GM21390 (cell line): ENCODE measurements at regions not wholly inside any gene's neighbourhood (a gene's known extent, or its start where the extent isn't known, plus 50 kb on each side); places are given as distances from the start of the nearest gene placed in this dataset.

ENCODE experiments used
- ATAC-seq: cut with Tn5 transposase; IDR thresholded peaks from one replicate; pipeline ENCODE4 v1.9.1; 2021; ENCODE audit not compliant: unreplicated experiment

DNA sequence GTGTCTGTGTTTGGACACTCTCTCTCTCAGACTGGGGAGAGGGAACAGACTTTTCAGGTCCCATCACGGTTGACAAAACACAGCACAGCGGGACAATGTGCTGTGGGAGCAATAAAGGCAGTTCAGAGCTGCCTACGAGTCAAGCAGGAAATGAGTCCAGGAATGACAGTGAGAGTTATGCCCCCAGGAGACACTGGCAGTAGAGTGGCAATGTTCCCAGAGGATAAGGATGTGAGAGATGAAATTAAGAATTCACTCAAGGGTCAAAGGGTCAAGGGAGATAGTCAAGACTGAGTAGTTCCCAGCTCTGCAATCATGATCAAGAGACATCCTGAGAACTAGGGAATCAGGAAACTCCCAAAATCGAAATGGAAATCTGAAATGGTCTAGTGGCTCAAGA lies 156.1 kb downstream of the LURAP1L start:
- ATAC-seq, result no peak

DNA sequence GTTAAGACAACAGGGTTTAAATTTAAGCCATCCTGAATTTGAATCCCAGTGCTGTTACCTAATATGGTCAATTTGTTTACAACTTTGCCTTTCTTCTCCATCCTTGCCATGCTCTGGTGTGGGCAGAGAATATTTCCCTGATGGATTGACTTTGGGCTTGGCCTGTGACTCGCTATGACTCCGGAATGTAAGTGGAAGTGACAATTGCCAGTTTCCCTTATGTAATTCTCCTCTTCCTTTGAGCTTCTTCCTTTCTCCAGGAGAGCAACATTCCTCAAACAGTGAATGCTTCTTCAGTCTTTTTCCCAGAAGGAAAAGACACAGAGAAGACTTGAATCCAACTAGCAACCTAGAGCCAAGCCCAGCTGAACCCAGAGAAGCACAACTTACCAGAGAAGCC lies 159.1 kb downstream of the LURAP1L start:
- ATAC-seq, result no peak

DNA sequence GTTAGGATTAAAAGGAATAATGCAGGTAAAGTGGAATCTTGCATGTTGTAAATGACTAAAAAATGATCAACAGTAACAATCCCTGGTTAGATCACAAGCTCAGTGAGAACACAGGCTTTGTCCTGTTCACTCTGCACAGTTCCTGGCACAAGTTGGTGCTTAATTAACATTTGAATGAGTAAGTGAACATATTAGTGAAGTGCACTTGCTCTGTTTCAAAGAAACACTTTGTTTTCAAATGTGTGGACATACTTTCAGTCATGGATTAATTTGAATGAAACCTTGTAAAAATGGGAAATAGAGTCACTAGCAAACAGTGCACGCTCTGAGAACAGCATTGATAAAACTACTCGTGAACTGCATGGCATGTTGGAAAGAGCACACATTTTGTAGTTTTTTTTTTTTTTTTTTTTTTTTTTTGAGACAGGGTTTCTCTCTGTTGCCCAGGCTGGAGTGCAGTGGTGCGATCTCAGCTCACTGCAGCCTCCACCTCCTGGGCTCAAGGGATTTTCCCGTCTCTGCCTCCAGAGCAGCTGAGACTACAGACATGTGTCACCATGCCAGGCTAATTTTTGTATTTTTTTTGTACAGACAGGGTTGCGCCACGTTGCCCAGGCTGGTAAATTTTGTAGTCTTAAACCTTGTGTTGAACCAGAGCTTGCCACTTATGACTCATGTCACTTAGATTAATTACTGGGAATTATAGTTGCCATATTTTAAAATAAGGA lies 159.9 kb downstream of the LURAP1L start:
- ATAC-seq, result no peak

DNA sequence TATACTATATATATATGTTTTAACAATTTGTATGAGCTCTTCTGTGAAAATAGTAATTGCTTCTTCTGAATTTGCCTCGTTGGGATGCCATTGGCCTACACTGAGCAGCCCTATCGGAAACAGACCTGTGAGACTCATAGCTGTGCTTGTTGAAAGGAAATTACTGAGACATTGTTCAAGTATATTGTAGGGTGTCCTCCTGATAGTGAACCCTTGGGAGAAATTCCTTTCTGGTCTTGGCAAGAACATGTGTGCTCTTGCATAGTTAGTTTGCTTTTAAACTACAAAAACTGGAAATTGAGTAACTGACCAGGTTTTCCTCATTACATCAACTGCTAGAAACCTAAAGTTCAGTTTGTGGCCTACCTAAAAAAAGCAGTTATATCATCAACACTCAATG lies 160.9 kb downstream of the LURAP1L start:
- ATAC-seq, result no peak

DNA sequence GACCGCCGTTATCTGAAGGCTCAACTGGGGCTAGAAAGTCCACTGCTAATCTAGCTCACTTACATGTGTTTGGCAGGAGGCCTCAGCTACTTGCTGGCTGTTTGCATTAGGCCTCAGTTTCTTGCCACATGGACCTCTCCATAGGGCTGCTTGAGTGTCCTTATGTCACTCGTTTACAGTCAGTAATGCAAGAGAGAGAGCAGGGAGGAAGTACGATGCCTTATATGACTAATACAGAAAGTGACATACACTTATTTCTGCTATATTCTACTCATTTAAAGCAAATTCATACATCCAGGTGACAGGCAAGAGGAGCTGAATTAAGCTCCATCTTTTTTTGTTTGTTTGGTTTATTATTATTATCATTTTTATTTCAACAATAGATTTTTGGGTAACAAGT lies 179.6 kb downstream of the LURAP1L start:
- ATAC-seq, result no peak

DNA sequence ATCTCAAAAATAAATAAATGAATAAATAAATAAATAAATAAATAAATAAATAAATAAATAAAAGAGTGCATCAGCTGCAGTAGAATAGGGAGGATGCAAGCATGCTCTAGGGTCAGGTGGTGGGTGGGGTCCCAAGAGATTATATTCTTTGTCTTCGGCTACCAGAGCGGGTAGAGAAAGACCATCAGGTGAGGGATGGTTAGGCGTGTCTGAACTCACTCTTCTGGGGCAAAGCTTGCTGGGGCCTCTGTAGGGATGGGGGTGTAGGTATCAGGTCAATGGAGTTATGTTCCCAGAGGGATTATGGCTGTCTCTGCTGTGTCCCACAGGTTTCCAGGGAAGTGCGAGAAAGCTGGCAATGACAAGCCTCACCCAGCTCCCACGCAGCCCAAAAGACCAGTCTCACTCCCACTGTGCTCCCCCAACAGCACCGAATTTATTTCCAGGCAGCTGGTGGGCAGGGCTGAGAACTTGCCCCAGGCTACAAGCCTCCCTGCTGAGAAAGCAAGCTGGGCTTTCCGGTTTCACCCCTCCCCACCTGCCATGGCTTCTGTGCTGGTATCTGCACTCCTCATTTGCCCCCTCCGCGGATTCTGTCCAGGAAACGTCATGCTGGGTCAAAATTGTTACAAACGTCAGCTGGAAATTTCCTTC lies 180.8 kb downstream of the LURAP1L start:
- ATAC-seq, result no peak

DNA sequence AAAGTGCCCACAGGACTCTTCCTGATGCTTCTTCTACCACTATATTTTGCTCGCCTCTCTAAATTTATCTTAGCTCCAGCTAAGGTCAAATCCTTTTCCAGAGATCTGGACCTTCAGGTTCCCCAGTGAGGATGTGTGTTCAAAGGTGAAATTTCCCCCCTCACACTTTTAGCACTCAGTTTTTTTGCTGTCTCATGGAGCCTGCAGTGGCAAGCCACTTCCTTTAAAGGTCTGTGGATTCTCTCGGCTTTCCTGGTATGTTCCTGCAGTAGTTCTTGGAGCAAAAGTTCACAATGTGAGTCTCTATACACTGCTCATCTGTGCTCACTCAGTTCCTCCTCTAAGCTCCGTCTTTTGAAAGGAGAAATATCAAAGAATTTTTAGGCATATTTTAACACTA lies 181.4 kb downstream of the LURAP1L start:
- no peak for ATAC-seq

DNA sequence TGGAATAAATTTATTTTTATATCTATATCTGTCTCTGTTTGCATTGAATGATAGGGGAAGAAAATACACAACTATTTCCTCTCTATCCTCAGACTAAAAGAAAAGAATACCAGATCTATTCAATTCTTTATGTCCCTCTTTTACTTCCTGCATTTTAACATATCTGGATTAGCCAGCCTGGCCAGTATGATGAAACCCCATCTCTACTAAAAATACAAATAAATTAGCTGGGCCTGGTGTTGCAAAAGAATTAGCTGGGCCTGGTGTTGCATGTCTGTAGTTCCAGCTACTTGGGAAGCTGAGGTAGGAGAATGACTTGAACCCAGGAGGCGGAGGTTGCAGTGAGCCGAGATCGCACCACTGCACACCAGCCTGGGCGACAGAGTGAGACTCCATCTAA lies 182.0 kb downstream of the LURAP1L start:
- no peak for ATAC-seq

DNA sequence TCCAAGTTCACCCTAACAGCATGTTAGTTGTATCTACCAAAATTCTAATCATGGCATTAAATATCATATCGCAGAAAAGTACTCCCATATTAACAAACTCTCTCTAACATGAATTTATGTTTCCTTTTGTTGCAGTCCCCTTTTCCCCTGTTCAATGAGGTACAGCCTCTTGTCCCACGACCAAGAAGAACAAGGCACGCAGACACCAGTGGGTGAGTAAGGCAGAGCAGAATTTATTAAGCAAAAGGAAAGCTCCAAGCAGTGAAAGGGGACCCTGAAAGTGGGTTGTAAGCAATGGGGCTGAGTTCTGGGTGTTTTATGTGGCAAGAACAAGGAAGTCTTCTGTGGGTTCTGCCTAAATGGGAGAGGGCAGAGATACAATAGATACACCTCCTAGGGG lies 183.5 kb downstream of the LURAP1L start:
- ATAC-seq, result no peak

DNA sequence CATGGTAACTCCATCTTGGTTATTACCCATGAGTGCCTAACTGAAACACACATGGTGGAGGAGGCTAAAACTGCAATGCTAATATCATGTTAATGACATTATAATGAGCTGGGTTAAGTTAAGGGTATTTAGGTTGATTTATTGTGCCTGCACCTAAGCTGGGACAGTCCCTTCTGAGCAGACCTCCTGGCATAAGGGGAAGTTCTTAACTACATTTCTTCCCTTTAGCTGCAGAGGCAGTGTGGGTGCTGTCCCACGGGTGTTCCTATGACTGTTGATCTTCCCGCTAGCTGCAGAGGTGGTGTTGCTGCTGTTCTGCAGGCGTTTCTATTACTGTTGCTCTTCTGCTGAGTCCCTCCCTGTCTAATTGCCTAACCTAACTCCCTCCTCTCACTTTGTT lies 183.9 kb downstream of the LURAP1L start:
- no peak for ATAC-seq

DNA sequence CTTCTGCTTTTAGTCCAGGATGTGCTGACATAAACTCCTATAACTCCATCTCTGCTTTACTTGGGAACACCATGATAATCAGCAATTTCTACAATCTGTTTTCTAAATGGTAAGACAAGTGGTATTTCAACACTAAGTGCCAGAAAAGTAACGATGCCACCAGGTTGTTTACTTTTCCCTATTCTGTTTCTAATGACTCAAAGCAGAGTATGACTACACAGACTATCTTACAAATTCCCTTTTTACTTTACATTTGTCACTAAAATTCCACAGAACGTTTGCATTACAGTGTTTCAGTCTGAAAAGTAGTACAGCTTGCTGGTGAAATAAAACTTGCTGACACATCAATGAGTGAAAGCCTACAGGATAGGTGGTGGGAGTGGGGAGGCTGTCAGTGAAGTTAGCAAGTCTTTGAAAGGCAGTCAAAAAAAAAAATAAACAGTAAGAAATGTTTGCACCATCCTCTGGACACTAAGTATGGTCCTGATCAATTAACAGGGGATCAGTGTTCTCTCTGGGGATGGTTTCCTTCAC lies 186.5 kb downstream of the LURAP1L start:
- ATAC-seq, result no peak

DNA sequence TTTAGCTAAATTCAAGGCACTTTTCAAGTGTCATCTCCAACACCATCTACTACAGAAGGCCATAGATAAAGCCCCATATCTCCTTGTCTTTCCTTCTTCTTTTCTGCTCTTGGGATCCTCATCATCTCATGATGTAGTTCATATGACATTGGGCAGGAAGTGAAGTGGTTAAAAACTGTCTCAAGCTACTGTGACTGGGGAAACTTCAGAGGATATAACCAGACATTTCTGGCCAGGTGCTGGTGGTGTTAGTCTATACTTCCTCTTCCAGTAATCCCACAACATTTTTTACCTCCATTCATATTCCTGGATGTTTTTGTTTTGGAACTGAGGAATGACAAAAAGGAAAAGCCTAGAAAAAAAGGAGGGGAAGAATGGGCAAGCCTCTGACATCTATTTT lies 188.7 kb downstream of the LURAP1L start:
- no peak for ATAC-seq

DNA sequence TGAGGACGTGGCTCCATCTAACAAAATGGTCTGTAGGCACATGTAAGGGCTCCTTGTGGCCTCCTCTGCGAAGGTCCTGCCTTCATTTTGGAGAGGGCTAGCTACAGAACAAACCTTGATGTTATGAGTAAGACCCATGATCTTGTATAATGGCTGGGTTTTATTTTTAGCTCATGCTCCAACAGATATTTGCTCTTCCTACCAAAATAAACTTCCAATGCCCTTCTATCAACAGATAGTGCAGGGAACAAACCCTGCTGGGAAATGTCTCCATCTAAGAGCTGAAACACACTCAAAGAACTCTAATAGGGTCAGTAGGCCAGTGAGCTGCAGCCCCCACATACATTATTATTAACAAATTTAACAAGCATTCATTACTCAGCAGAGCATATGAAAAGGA lies 189.5 kb downstream of the LURAP1L start:
- no peak for ATAC-seq

DNA sequence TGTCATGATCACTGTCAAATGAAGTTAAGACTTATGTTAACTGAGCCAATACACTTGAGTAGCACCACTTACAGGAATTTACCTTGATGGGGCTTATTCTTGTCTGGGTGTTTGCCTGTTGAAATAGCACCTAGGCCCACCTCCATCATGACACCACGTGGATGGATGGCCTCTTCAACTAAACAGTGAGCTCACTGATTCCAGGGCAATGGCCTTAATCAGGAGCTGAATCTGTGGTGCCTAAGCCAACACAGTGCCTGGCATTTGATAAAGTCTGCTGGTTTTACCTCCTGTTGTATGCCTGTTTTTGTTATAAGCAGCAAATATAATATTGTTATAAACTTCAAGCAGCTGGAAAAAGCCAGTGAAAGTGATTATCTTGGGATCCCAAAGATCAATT lies 190.5 kb downstream of the LURAP1L start:
- no peak for ATAC-seq

DNA sequence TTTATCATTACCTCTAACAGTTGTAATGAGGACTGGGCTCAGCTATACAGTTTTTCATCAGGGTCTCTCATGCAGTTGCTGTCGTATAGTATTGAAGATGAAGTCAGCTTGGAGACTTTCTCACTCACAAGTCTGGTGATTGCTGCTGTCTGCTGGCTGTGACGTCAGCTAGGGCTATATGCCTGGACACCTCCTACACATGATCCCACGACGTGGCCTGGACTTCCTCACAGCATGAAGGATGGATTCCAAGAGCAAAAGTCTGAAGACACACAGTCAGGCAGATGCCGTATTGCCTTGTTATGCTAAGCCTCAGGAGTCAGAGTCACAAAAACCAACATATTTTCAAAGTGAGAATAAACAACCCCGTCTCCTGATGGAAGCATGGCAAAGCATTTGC lies 193.3 kb downstream of the LURAP1L start:
- ATAC-seq, result no peak

DNA sequence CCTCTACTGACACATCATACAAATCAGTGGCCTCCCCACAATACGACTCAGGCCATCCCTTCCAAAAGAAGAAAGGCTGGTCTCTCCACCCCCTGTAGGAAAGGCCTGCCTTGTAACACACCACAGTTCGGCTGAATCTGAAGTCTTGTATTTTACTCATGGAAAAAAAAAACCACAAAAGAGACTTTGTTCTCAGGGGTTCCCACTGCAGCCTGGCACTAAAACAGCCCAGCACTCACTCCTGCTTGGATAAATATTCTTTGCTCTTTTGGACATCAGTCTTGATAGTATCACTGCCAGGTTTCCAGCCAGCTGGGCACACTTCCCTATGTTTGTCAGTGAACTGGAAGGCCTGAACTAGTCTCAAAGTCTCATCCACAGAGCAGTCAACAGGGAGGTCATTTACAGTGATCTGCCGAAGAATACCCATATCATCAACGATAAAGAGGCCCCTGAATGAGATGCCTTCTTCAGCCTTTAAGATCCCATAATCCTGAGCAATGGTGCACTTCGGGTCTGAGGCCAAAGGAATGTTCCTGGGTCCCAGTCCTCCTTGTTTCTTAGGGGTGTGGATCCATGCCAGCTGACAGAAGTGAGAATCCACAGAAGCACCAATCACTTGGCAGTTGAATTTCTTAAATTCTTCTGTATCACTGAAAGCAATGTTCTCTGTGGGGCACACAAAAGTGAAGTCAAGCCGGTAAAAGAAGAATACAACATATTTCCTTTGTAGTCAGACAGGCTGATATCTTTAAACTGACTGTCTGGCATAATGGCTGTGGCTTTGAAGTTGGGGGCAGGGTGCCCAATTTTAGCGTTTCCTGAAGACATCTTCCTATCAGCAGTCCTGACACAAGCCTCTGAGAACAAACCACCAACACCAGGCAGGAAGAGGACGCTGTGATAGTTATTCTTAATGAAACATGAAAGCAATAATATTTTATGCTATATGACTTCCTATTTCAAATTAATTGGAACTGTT lies 198.1 kb downstream of the LURAP1L start:
- ATAC-seq, result no peak

DNA sequence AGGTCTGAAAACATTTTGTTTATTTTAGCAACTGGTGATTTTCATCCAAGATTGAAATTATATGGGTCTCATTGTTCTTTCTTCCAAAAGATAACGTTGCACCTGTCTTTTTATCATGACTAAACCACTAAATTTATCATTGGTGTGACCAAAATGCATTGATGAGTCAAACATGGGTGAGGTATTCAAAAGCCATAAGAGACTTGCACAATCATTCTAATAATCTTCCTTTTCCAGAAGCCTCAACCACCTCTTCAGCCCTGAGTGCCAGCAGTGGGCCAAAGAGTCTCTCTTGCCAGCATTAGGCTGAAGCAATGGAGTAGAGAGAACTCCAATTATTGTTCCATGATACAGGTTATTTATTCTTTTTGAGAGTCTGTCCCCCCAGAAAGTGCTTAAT lies 198.9 kb downstream of the LURAP1L start:
- ATAC-seq, result no peak

DNA sequence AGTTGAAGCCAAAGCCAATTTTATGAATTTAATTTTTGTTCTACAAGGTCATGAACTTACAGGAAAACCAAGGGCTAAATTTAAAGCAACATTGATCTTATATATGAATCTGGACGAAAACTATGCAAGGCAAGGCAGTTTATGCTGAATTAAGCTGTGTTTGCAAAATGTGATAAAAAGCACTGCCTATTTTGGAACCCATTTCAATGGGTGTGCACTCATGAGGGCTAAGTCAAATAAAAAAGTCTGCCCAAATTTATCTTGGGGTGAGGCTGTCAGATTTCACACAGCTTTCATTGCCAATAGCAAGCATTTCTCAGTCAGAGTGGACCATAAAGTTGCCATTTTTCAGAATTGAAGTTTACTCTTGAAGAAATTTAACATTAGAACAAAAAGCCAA lies 199.9 kb downstream of the LURAP1L start:
- ATAC-seq, result no peak

DNA sequence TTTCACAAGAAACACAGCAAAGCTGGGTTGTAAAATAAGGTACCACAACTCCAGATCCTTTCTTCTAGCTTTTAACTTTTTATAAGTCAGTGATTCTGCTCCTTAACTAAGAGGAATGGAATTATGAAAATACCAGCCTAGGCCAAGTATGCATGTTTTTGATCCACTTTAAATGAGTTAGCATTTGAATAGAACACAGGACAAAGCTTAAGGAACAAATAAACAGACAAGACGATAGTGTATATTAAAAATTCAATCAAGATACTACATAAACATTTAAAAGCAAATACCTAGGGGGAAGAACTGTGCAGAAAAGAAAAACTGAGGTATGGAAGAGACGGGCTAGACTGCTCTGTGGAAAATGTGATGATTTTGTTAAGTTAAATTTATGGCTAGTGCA lies 200.7 kb downstream of the LURAP1L start:
- ATAC-seq, result no peak

DNA sequence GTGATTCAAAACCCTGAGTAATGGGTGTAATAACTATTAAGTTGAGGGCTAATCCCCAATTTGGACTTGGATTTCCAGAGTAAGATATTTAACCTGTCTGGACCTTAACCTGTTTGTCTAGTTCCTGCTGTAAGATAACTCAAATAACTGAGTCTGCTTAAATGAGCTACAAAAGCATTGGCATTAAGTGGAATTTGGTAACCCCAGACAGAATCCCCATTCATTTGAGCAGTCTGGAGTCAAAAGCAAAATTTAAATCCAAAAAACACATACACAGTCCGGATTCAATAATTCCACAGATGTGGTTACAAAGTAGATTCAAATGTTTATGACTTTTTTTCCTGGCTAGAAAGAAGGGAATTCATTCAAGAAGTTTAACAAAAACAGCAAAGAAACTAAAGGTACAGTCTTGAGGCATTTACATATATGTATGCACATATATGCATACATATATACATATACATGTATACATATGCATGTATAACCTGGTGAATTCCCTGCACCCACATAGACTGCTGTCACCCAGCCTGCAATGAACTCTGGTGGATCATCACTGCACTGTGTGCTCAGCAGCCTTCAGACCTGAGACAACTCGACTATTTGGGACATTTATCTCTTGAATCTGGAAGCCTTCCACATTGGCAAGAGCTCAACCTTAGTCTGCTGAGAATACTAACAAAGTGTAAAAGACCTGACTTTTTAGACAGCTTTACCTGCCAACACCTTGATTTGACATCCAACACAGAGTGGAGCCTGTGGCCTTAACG lies 205.4 kb downstream of the LURAP1L start:
- ATAC-seq, result no peak

DNA sequence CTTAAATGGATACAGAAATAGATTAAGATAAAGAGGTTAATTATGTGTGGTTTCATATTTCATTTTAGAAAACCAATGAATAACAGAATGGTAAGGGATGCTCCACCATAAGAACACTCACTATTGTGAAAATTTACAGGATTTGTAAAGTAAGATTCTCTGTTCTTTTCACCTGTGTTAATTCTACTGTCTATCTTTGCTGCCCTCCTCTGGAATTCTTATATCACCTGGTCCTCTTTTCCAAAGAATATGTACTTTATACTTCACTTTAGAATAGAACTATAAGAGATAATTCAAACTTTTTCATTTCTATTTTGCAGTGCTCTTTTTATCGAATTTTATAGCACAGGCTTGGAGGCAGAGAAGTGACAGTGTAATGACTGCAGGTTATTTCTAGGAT lies 213.4 kb downstream of the LURAP1L start:
- no peak for ATAC-seq
